ENCODE measurements at regions not wholly inside any gene's neighbourhood (a gene's known extent, or its start where the extent isn't known, plus 50 kb on each side); places are given as distances from the start of the nearest gene placed in this dataset.

- DNase-seq (ENCODE audit: low read depth in 2 of 2): no peak
These were observed 1144.9 kb upstream of the C9orf72 start for GRCh38 chr9:28718226-28718625.

GRCh38 chr9:28720746-28721145, 1147.5 kb upstream of the C9orf72 start:
- DNase-seq (ENCODE audit: low read depth in 2 of 2): no peak

GRCh38 chr9:28730111-28730510, 1156.8 kb upstream of the C9orf72 start:
- DNase-seq (ENCODE audit: low read depth in 2 of 2): no peak

- no peak for DNase-seq (ENCODE audit: low read depth in 2 of 2)
These were observed 1162.6 kb upstream of the C9orf72 start for GRCh38 chr9:28735738-28736342.

GRCh38 chr9:28741459-28741858, 1168.2 kb upstream of the C9orf72 start:
- no peak for DNase-seq (ENCODE audit: low read depth in 2 of 2)

GRCh38 chr9:28747351-28747985, 1174.2 kb upstream of the C9orf72 start:
- no peak for DNase-seq (ENCODE audit: low read depth in 2 of 2)

GRCh38 chr9:28750136-28750535, 1176.9 kb upstream of the C9orf72 start:
- no peak for DNase-seq (ENCODE audit: low read depth in 2 of 2)

- DNase-seq (ENCODE audit: low read depth in 2 of 2): no peak
These were observed 1185.1 kb upstream of the C9orf72 start for GRCh38 chr9:28758341-28758740.

GRCh38 chr9:28758971-28759370, 1185.7 kb upstream of the C9orf72 start:
- DNase-seq (ENCODE audit: low read depth in 2 of 2): no peak

GRCh38 chr9:28762167-28762566, 1188.9 kb upstream of the C9orf72 start:
- no peak for DNase-seq (ENCODE audit: low read depth in 2 of 2)

- DNase-seq (ENCODE audit: low read depth in 2 of 2): no peak
These were observed 1191.3 kb upstream of the C9orf72 start for GRCh38 chr9:28764532-28764931.

GRCh38 chr9:28770226-28770625, 1196.9 kb upstream of the C9orf72 start:
- DNase-seq (ENCODE audit: low read depth in 2 of 2): no peak

GRCh38 chr9:28770827-28771226, 1197.5 kb upstream of the C9orf72 start:
- no peak for DNase-seq (ENCODE audit: low read depth in 2 of 2)

- DNase-seq (ENCODE audit: low read depth in 2 of 2): no peak
These were observed 1201.4 kb upstream of the C9orf72 start for GRCh38 chr9:28774433-28775235.

- DNase-seq (ENCODE audit: low read depth in 2 of 2): no peak
These were observed 1206.0 kb upstream of the C9orf72 start for GRCh38 chr9:28779243-28779642.

GRCh38 chr9:28781481-28781880, 1208.2 kb upstream of the C9orf72 start:
- DNase-seq (ENCODE audit: low read depth in 2 of 2): no peak

- no peak for DNase-seq (ENCODE audit: low read depth in 2 of 2)
These were observed 1209.3 kb upstream of the C9orf72 start for GRCh38 chr9:28782630-28783029.

- no peak for DNase-seq (ENCODE audit: low read depth in 2 of 2)
These were observed 1219.4 kb upstream of the C9orf72 start for GRCh38 chr9:28792716-28793115.

- DNase-seq (ENCODE audit: low read depth in 2 of 2): no peak
These were observed 1226.6 kb upstream of the C9orf72 start for GRCh38 chr9:28799876-28800275.

GRCh38 chr9:28801144-28801799, 1228.0 kb upstream of the C9orf72 start:
- DNase-seq (ENCODE audit: low read depth in 2 of 2): no peak

GRCh38 chr9:28805197-28805596, 1231.9 kb upstream of the C9orf72 start:
- no peak for DNase-seq (ENCODE audit: low read depth in 2 of 2)

- no peak for DNase-seq (ENCODE audit: low read depth in 2 of 2)
These were observed 1234.8 kb upstream of the C9orf72 start for GRCh38 chr9:28808042-28808441.
